ENCODE measurements at regions not wholly inside any gene's neighbourhood (a gene's known extent, or its start where the extent isn't known, plus 50 kb on each side); places are given as distances from the start of the nearest gene placed in this dataset.
A peak's percentile ranks its signal among the peaks of the same experiment; 100 is the strongest.

DNA sequence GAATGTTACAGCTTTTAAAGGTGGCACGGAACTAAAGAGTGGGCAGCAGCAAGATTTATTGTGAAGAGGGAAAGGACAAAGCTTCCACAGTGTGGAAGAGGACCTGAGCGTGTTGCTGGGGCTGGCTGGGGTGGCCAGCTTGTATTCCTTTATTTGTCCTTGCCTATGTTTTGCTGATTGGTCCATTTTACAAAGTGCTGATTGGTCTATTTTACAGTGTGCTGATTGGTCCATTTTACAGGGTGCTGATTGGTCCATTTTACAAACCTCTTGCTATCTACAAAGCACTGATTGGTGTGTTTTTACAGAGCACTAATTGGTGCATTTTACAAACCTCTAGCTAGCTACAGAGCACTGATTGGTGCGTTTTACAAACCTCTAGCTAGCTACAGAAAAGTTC is 109.7 kb upstream of the DDX18 start:
- H3K9me3 ChIP-seq (ENCODE audit: control insufficient read depth in 4 of 4, low read length in 3 of 4) = no peaks in the 10 kb centered on the region
- 80% methylated on average over 3 of the region's 3 CpGs for WGBS
- no peaks in the 10 kb centered on the region for H3K36me3 ChIP-seq (ENCODE audit: control insufficient read depth in 4 of 4, insufficient read depth in 3 of 4, low read depth in 1 of 4, low read length in 3 of 4)

DNA sequence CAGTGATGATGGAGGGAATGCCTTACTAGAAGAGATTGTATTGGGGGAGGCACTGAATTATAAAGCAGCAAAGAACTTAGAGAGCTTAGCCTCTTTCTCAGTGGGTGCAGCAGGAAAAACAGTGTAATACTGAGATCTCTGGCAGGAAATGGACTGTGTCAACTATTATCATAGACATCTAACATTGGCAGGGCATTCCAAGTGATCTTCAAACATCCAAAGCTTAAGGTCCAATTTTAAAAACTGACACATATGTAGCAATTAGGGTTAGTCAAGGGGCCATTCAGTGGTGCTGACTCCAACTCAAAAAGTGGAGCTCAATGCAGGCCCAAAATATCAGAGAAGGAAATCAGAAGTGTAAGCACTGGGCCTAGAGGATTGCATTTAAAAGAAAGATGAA is 106.6 kb upstream of the DDX18 start:
- peak; percentile 52 to 62 for TF ChIP-seq HNF4A (conservative IDR thresholded peaks at IDR 0.05)
- no peak for TF ChIP-seq FOXA2 (IDR thresholded peaks at IDR 0.05)
- TF ChIP-seq RXRA (IDR thresholded peaks at IDR 0.05) = peak in 1 of 2 donors; percentile 18
- no peak for TF ChIP-seq TAF1 (conservative IDR thresholded peaks at IDR 0.05)
- no peak for TF ChIP-seq EGR1 (IDR thresholded peaks at IDR 0.05; ENCODE audit: low read depth in 2 of 2)
- TF ChIP-seq JUND (IDR thresholded peaks at IDR 0.05) = peak in 1 of 2 donors; percentile 26
- no peak for TF ChIP-seq FOXA1 (IDR thresholded peaks at IDR 0.05)
- no peaks in the 10 kb centered on the region for H3K4me1 ChIP-seq (ENCODE audit: control insufficient read depth in 4 of 4, insufficient read depth in 4 of 4, low read length in 3 of 4)
- no peak for DNase-seq (ENCODE audit: low spot score)
- peaks cover 0 to 8% (median 3%) of the 10 kb centered on the region in 4 donors for H3K9me3 ChIP-seq (ENCODE audit: control insufficient read depth in 4 of 4, low read length in 3 of 4)
- H3K36me3 ChIP-seq (ENCODE audit: control insufficient read depth in 4 of 4, insufficient read depth in 3 of 4, low read depth in 1 of 4, low read length in 3 of 4) = no peaks in the 10 kb centered on the region
- H3K27ac ChIP-seq (ENCODE audit: low read depth in 1 of 2, low read length in 2 of 2) = no peak overlapping the region
- H3K9ac ChIP-seq (ENCODE audit: low read depth in 1 of 2, low read length in 2 of 2) = no peak overlapping the region
- H3K27me3 ChIP-seq (ENCODE audit: control insufficient read depth in 4 of 4, insufficient read depth in 4 of 4, low read length in 3 of 4) = no peaks in the 10 kb centered on the region
- H3K4me3 ChIP-seq (ENCODE audit: low read depth in 1 of 3, low read length in 3 of 3) = no peak overlapping the region

More for the DNA sequence above, 109.7 kb upstream of the DDX18 start:
- no peak overlapping the region for H3K9ac ChIP-seq (ENCODE audit: low read depth in 1 of 2, low read length in 2 of 2)
- no peak overlapping the region for H3K4me3 ChIP-seq (ENCODE audit: low read depth in 1 of 3, low read length in 3 of 3)
- no peaks in the 10 kb centered on the region for H3K4me1 ChIP-seq (ENCODE audit: control insufficient read depth in 4 of 4, insufficient read depth in 4 of 4, low read length in 3 of 4)
- no peaks in the 10 kb centered on the region for H3K27me3 ChIP-seq (ENCODE audit: control insufficient read depth in 4 of 4, insufficient read depth in 4 of 4, low read length in 3 of 4)
- no peak for DNase-seq (ENCODE audit: low spot score)
- TF ChIP-seq JUND (IDR thresholded peaks at IDR 0.05) (no peak), GABPA (IDR thresholded peaks at IDR 0.05 in 1 of 2, conservative IDR thresholded peaks at IDR 0.05 in 1 of 2) (no peak), FOXA2 (IDR thresholded peaks at IDR 0.05) (no peak), YY1 (IDR thresholded peaks at IDR 0.05) (no peak), TAF1 (conservative IDR thresholded peaks at IDR 0.05) (no peak), SP1 (IDR thresholded peaks at IDR 0.05) (no peak), FOXA1 (IDR thresholded peaks at IDR 0.05) (no peak), HNF4G (IDR thresholded peaks at IDR 0.05) (no peak), NR2F2 (IDR thresholded peaks at IDR 0.05) (no peak), RAD21 (IDR thresholded peaks at IDR 0.05) (no peak), RXRA (IDR thresholded peaks at IDR 0.05) (no peak), EGR1 (IDR thresholded peaks at IDR 0.05; ENCODE audit: low read depth in 2 of 2) (no peak), HNF4A (conservative IDR thresholded peaks at IDR 0.05) (no peak)
- TF ChIP-seq, protein P1, sequence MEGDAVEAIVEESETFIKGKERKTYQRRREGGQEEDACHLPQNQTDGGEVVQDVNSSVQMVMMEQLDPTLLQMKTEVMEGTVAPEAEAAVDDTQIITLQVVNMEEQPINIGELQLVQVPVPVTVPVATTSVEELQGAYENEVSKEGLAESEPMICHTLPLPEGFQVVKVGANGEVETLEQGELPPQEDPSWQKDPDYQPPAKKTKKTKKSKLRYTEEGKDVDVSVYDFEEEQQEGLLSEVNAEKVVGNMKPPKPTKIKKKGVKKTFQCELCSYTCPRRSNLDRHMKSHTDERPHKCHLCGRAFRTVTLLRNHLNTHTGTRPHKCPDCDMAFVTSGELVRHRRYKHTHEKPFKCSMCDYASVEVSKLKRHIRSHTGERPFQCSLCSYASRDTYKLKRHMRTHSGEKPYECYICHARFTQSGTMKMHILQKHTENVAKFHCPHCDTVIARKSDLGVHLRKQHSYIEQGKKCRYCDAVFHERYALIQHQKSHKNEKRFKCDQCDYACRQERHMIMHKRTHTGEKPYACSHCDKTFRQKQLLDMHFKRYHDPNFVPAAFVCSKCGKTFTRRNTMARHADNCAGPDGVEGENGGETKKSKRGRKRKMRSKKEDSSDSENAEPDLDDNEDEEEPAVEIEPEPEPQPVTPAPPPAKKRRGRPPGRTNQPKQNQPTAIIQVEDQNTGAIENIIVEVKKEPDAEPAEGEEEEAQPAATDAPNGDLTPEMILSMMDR (IDR thresholded peaks at IDR 0.05; ENCODE audit: low read depth, low read length, missing input control) = no peak
- TF ChIP-seq, protein P2, sequence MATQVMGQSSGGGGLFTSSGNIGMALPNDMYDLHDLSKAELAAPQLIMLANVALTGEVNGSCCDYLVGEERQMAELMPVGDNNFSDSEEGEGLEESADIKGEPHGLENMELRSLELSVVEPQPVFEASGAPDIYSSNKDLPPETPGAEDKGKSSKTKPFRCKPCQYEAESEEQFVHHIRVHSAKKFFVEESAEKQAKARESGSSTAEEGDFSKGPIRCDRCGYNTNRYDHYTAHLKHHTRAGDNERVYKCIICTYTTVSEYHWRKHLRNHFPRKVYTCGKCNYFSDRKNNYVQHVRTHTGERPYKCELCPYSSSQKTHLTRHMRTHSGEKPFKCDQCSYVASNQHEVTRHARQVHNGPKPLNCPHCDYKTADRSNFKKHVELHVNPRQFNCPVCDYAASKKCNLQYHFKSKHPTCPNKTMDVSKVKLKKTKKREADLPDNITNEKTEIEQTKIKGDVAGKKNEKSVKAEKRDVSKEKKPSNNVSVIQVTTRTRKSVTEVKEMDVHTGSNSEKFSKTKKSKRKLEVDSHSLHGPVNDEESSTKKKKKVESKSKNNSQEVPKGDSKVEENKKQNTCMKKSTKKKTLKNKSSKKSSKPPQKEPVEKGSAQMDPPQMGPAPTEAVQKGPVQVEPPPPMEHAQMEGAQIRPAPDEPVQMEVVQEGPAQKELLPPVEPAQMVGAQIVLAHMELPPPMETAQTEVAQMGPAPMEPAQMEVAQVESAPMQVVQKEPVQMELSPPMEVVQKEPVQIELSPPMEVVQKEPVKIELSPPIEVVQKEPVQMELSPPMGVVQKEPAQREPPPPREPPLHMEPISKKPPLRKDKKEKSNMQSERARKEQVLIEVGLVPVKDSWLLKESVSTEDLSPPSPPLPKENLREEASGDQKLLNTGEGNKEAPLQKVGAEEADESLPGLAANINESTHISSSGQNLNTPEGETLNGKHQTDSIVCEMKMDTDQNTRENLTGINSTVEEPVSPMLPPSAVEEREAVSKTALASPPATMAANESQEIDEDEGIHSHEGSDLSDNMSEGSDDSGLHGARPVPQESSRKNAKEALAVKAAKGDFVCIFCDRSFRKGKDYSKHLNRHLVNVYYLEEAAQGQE (IDR thresholded peaks at IDR 0.05) = no peak
- TF ChIP-seq, protein P3, sequence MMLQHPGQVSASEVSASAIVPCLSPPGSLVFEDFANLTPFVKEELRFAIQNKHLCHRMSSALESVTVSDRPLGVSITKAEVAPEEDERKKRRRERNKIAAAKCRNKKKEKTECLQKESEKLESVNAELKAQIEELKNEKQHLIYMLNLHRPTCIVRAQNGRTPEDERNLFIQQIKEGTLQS (IDR thresholded peaks at IDR 0.05) = no peak
- TF ChIP-seq, protein P4, sequence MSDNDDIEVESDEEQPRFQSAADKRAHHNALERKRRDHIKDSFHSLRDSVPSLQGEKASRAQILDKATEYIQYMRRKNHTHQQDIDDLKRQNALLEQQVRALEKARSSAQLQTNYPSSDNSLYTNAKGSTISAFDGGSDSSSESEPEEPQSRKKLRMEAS (IDR thresholded peaks at IDR 0.05) = no peak
- TF ChIP-seq, protein P5, sequence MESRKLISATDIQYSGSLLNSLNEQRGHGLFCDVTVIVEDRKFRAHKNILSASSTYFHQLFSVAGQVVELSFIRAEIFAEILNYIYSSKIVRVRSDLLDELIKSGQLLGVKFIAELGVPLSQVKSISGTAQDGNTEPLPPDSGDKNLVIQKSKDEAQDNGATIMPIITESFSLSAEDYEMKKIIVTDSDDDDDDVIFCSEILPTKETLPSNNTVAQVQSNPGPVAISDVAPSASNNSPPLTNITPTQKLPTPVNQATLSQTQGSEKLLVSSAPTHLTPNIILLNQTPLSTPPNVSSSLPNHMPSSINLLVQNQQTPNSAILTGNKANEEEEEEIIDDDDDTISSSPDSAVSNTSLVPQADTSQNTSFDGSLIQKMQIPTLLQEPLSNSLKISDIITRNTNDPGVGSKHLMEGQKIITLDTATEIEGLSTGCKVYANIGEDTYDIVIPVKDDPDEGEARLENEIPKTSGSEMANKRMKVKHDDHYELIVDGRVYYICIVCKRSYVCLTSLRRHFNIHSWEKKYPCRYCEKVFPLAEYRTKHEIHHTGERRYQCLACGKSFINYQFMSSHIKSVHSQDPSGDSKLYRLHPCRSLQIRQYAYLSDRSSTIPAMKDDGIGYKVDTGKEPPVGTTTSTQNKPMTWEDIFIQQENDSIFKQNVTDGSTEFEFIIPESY (IDR thresholded peaks at IDR 0.05) = no peak
- no peak overlapping the region for H3K27ac ChIP-seq (ENCODE audit: low read depth in 1 of 2, low read length in 2 of 2)

Data from liver (tissue), 8 donors.